ENCODE measurements at regions not wholly inside any gene's neighbourhood (a gene's known extent, or its start where the extent isn't known, plus 50 kb on each side); places are given as distances from the start of the nearest gene placed in this dataset.

DNA sequence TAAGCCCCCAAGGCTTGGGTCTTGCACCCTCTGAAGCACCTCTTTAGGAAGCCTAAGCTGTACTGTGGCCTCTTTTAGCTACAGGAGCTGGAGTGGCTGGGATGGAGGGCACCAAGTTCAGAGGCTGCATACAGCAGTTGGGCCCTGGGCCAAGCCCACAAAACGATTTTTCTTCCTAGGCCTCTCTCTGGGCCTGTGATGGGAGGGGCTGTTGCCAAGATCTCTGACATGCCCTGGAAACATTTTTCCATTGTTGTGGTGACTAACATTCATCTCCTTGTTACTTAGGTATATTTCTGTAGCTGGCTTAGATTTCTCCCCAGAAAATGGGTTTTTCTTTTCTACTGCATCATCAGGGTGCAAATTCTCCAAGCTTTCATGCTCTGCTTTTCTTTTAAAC is 375.7 kb upstream of the NPSR1 start:
- H3K9ac ChIP-seq (ENCODE audit: low read length): no peak overlapping the region
- RAD21 ChIA-PET (ENCODE audit: low non-redundant PET in 1 of 2, low total read pairs in 2 of 2, uncharacterized antibody in 2 of 2, unreplicated experiment in 2 of 2): no interaction called here
- H3K27ac ChIP-seq (ENCODE audit: low read depth, low read length): no peak overlapping the region
- H3K79me2 ChIP-seq (ENCODE audit: insufficient read depth, low read length): no peaks in the 10 kb centered on the region
- BruUV-seq (replicated peaks): no TSS peak
- no peak overlapping the region for H3K4me2 ChIP-seq (ENCODE audit: low read length)
- H3K36me3 ChIP-seq (ENCODE audit: control insufficient read depth in 1 of 2, insufficient read depth in 2 of 2, low read length in 2 of 2): no peaks in the 10 kb centered on the region
- no peak overlapping the region for H3K4me3 ChIP-seq (replicated peaks in 1 of 2; ENCODE audit: low read depth in 1 of 2, low read length in 2 of 2)
- intact Hi-C loops (cut with micrococcal nuclease): no loop called here
- no peak overlapping the region for H2AFZ ChIP-seq (ENCODE audit: low read depth, low read length, poor library complexity, severe bottlenecking)
- no peaks in the 10 kb centered on the region for H3K27me3 ChIP-seq (ENCODE audit: insufficient read depth, low read length)
- no peaks in the 10 kb centered on the region for H3K9me2 ChIP-seq (ENCODE audit: insufficient read depth)
- no peaks in the 10 kb centered on the region for H3K4me1 ChIP-seq (ENCODE audit: control insufficient read depth in 1 of 2, insufficient read depth in 2 of 2, low read length in 2 of 2)
- CTCF ChIA-PET: interaction anchor here (1.2 kb wide), 1 partner anchor 9 kb away, joined by 3 read pairs; no protein-coding TSS in a partner anchor
- peaks cover 0 to 4% of the 10 kb centered on the region in 2 experiments; a peak in 1 of 4 replicates for H3K9me3 ChIP-seq (ENCODE audit: control insufficient read depth in 1 of 2, insufficient read depth in 1 of 2, low read depth in 1 of 2, low read length in 2 of 2)
- no peak for DNase-seq (ENCODE audit: low read depth, low spot score)
- no peak for TF ChIP-seq EZH2phosphoT487 (IDR thresholded peaks at IDR 0.05; ENCODE audit: borderline replicate concordance)
- TF ChIP-seq POLR2AphosphoS5 (IDR thresholded peaks at IDR 0.05; ENCODE audit: low read depth, low read length): no peak
- TF ChIP-seq, protein P1, sequence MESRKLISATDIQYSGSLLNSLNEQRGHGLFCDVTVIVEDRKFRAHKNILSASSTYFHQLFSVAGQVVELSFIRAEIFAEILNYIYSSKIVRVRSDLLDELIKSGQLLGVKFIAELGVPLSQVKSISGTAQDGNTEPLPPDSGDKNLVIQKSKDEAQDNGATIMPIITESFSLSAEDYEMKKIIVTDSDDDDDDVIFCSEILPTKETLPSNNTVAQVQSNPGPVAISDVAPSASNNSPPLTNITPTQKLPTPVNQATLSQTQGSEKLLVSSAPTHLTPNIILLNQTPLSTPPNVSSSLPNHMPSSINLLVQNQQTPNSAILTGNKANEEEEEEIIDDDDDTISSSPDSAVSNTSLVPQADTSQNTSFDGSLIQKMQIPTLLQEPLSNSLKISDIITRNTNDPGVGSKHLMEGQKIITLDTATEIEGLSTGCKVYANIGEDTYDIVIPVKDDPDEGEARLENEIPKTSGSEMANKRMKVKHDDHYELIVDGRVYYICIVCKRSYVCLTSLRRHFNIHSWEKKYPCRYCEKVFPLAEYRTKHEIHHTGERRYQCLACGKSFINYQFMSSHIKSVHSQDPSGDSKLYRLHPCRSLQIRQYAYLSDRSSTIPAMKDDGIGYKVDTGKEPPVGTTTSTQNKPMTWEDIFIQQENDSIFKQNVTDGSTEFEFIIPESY (IDR thresholded peaks at IDR 0.05; ENCODE audit: extremely low read depth, insufficient replicate concordance, low read length): no peak
- TF ChIP-seq, protein P2, sequence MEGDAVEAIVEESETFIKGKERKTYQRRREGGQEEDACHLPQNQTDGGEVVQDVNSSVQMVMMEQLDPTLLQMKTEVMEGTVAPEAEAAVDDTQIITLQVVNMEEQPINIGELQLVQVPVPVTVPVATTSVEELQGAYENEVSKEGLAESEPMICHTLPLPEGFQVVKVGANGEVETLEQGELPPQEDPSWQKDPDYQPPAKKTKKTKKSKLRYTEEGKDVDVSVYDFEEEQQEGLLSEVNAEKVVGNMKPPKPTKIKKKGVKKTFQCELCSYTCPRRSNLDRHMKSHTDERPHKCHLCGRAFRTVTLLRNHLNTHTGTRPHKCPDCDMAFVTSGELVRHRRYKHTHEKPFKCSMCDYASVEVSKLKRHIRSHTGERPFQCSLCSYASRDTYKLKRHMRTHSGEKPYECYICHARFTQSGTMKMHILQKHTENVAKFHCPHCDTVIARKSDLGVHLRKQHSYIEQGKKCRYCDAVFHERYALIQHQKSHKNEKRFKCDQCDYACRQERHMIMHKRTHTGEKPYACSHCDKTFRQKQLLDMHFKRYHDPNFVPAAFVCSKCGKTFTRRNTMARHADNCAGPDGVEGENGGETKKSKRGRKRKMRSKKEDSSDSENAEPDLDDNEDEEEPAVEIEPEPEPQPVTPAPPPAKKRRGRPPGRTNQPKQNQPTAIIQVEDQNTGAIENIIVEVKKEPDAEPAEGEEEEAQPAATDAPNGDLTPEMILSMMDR (IDR thresholded peaks at IDR 0.05 in 2 of 3, conservative IDR thresholded peaks at IDR 0.05 in 1 of 3; ENCODE audit: borderline replicate concordance in 1 of 3, insufficient read depth in 1 of 3, low read depth in 2 of 3, low read length in 2 of 3): no peak
- TF ChIP-seq ZNF274 (IDR thresholded peaks at IDR 0.05; ENCODE audit: low read depth, low read length): no peak
- TF ChIP-seq CEBPB (IDR thresholded peaks at IDR 0.05; ENCODE audit: low read depth): no peak
- TF ChIP-seq, protein P3, sequence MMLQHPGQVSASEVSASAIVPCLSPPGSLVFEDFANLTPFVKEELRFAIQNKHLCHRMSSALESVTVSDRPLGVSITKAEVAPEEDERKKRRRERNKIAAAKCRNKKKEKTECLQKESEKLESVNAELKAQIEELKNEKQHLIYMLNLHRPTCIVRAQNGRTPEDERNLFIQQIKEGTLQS (IDR thresholded peaks at IDR 0.05): no peak
- TF ChIP-seq, protein P4, sequence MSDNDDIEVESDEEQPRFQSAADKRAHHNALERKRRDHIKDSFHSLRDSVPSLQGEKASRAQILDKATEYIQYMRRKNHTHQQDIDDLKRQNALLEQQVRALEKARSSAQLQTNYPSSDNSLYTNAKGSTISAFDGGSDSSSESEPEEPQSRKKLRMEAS (IDR thresholded peaks at IDR 0.05): no peak
- no peak for TF ChIP-seq TCF7L2 (IDR thresholded peaks at IDR 0.05; ENCODE audit: borderline replicate concordance, extremely low read depth, insufficient read depth, insufficient read length)
- no peak for TF ChIP-seq JUND (IDR thresholded peaks at IDR 0.05)
- TF ChIP-seq SP1 (IDR thresholded peaks at IDR 0.05; ENCODE audit: low read depth): no peak
- TF ChIP-seq ZFX (IDR thresholded peaks at IDR 0.05): no peak
- TF ChIP-seq FOSL1 (IDR thresholded peaks at IDR 0.05; ENCODE audit: low read depth): no peak
- TF ChIP-seq, protein P5, sequence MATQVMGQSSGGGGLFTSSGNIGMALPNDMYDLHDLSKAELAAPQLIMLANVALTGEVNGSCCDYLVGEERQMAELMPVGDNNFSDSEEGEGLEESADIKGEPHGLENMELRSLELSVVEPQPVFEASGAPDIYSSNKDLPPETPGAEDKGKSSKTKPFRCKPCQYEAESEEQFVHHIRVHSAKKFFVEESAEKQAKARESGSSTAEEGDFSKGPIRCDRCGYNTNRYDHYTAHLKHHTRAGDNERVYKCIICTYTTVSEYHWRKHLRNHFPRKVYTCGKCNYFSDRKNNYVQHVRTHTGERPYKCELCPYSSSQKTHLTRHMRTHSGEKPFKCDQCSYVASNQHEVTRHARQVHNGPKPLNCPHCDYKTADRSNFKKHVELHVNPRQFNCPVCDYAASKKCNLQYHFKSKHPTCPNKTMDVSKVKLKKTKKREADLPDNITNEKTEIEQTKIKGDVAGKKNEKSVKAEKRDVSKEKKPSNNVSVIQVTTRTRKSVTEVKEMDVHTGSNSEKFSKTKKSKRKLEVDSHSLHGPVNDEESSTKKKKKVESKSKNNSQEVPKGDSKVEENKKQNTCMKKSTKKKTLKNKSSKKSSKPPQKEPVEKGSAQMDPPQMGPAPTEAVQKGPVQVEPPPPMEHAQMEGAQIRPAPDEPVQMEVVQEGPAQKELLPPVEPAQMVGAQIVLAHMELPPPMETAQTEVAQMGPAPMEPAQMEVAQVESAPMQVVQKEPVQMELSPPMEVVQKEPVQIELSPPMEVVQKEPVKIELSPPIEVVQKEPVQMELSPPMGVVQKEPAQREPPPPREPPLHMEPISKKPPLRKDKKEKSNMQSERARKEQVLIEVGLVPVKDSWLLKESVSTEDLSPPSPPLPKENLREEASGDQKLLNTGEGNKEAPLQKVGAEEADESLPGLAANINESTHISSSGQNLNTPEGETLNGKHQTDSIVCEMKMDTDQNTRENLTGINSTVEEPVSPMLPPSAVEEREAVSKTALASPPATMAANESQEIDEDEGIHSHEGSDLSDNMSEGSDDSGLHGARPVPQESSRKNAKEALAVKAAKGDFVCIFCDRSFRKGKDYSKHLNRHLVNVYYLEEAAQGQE (IDR thresholded peaks at IDR 0.05; ENCODE audit: low read depth): no peak
- no peak for TF ChIP-seq POLR2A (IDR thresholded peaks at IDR 0.05; ENCODE audit: borderline replicate concordance, extremely low read depth, insufficient read depth, insufficient read length)
- no peak for TF ChIP-seq SIN3A (IDR thresholded peaks at IDR 0.05; ENCODE audit: low read depth)
- TF ChIP-seq CBX3 (IDR thresholded peaks at IDR 0.05; ENCODE audit: low read depth): no peak
- TF ChIP-seq EGR1 (IDR thresholded peaks at IDR 0.05; ENCODE audit: low read depth): no peak
- no peaks in the 10 kb centered on the region for H4K20me1 ChIP-seq (ENCODE audit: insufficient read depth)
- POLR2A ChIA-PET: no interaction called here
- ATAC-seq: no peak
